Stromal cell of bone marrow (primary cell): ENCODE measurements at regions not wholly inside any gene's neighbourhood (a gene's known extent, or its start where the extent isn't known, plus 50 kb on each side); places are given as distances from the start of the nearest gene placed in this dataset.

ENCODE experiments used
- DNase-seq: peaks from one replicate; pipeline ENCODE4 v3.0.0-alpha.2; 2012; ENCODE audit warnings: low read depth

- DNase-seq: no peak
These were observed 373.9 kb upstream of the NFE2L3 start for GRCh38 chr7:25777969-25778708.

DNA sequence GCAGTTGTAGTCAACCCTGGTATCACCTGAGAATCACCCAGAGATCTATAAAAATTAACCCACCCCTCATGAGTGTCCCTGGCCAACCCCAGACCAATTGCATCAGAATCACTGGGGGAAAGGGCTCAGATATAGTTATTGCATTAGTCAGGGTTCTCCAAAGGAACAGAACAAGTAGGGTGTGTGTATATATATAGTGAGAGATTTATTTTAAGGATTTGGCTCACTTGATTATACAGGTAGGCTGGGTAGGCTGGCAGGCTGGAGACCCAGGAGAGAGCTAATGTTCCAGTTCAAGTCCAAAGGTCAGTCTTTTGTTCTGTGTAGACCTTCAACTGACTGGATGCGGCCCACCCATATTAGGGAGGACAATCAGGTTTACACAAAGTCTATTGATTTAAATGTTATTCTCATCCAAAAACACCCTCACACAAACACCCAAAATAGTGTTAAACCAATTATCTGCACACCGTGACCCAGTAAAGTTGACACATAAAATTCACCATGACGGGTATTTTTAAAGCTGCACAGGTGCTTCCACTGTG, 372.9 kb upstream of the NFE2L3 start:
- no peak for DNase-seq

DNA sequence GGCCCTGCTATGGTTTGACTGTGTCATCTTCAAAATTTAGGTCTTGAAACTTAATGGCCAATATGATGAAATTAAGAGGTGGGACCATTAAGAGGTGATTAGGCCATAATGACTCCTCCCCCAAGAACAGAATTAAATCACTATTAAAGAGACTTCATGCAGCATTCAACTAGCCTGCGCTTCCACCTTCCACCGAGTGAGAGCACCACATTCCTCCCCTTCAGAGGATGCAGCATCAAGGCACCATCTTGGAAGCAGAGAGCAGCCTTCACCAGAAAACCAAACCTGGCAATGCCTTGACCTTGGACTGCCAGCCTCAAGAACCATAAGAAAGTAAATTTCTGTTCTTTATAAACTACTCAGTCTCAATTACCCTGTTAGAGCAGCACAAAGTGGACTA, 371.1 kb upstream of the NFE2L3 start:
- no peak for DNase-seq

- DNase-seq: no peak
These were observed 370.3 kb upstream of the NFE2L3 start for GRCh38 chr7:25781704-25782103.

DNA sequence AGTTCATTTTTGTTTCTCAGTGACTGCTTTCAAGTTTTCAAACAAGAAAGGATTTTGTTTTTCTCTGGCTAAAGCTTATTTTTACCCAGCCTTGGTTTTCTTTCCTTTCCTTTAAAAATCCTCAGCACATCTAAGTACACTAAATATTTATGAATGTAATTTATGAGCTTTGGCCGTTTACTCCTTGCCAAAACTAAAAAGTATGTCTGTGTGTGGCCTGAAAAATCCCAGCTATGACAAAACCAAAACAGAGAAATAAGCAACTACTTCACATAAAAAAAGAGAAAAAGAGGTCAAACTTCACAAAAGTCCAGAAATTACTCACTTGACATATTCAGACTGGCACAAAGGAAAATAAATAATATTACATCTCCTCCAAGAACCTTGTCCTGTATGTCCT, 365.1 kb upstream of the NFE2L3 start:
- DNase-seq: no peak

- no peak for DNase-seq
These were observed 364.7 kb upstream of the NFE2L3 start for GRCh38 chr7:25787336-25787735.

- DNase-seq: no peak
These were observed 363.6 kb upstream of the NFE2L3 start for GRCh38 chr7:25788371-25788770.

GRCh38 chr7:25788961-25789620, 362.9 kb upstream of the NFE2L3 start:
- DNase-seq: no peak

GRCh38 chr7:25789701-25790640, 362.0 kb upstream of the NFE2L3 start:
- DNase-seq: peak; percentile 83

DNA sequence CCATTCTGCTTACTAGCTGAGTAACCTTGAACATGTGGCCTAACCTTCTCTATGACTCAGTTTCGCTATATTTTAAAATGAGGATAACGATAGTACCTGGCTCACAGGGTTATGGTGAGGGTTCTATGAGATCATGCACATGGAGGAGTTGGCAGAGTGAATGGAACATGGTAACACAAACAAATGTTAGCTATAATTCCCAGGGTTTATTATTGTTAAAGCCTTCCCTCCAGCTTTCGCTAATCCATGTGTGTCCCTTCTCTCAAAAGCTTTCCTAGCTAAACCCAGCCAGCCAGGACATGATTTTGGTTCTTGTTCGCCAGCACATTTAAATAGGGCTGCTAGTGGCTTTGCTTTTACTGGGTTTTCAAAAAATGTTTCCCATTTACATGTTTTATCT, 361.0 kb upstream of the NFE2L3 start:
- DNase-seq: no peak

- DNase-seq: no peak
These were observed 359.4 kb upstream of the NFE2L3 start for GRCh38 chr7:25792586-25792985.

GRCh38 chr7:25795824-25796235, 356.2 kb upstream of the NFE2L3 start:
- peak; percentile 61 for DNase-seq

- DNase-seq: no peak
These were observed 353.7 kb upstream of the NFE2L3 start for GRCh38 chr7:25798344-25798743.

DNA sequence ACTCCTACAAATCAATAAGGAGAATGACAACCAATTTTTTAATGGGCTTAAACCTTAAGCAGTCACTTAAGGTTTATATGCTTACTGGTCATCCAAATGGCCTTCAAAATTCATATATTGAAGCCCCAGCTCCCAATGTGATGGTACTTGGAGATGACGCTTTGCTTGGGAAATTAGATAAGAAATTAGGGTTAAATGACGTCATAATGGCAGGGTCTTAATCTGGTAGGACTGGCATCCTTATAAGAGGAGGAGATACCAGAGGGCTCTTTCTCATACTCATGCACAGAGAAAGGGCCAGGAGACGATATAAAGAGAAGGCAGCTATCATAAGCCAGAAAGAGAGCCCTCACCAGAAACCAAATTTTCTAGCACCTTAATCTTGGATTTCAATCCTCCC, 350.8 kb upstream of the NFE2L3 start:
- no peak for DNase-seq

DNA sequence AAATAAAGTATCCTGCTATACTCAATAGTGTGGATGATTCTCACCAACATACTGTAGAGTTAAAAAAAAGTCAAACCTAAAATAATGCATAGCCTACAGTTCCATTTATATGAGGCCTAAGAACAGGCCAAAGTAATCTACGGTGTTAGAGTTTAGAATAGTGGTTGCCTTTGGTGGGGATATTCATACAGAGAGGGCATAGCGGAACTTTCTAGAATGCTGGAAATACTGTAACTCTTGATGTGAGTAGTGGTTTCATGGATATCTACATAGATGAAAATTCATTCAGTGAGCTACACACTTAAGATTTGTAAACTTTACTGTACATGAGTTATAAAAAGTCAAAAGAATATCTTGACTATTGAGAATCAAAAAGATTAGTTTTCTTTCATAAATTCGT, 349.9 kb upstream of the NFE2L3 start:
- no peak for DNase-seq

DNA sequence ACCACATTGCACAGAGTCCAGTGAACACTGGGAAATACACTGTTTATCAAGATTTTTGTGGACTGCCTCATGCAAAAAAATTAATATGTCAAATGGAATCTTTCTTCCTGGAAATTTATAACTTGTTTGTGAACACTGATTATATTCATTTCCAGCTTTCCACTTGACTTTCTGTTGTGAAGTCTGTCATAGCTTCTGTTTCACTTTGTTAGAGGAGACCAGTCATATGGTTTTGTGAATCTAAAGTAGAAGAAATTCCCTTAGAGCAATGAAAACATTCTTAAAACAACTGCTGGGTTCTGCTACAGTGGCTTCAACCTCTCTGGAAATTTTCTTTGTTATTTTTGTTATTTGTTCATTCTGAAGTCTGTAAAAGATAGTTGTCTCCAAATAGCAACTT, 349.5 kb upstream of the NFE2L3 start:
- DNase-seq: no peak

- no peak for DNase-seq
These were observed 348.7 kb upstream of the NFE2L3 start for GRCh38 chr7:25803117-25803887.

GRCh38 chr7:25804154-25804553, 347.8 kb upstream of the NFE2L3 start:
- DNase-seq: no peak

DNA sequence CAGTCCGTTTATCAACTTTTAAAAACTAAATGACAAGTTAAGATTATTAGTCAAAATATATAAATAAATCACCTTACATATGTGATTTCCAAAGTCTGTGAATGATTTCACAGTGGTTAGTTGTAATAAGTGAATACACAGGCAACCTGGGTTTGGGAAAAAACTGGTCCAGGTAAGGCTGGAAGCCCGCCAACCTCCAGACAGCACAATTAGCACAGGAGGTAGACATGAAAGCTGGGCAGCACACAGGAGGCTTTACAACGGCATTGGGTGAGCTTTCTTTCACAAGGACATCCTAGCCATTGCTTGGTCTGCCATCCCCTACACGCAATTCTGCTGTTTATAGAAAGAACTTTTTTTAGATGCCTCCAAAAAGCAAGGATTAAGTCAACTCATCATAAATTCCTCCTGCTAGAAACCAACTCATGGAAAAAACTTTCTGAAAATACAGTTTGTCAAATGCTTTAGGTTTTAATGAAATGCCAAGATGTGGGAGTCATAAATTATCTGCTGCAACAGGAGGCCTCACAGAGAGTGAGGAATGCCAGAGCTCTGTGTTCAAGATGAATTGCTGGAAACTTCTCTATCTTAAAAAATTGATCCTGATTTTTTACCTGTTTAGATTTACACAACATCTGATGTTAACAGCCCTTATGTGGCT, 346.8 kb upstream of the NFE2L3 start:
- no peak for DNase-seq

- no peak for DNase-seq
These were observed 344.8 kb upstream of the NFE2L3 start for GRCh38 chr7:25807086-25807611.

- no peak for DNase-seq
These were observed 342.6 kb upstream of the NFE2L3 start for GRCh38 chr7:25809441-25809840.
